ENCODE measurements at regions not wholly inside any gene's neighbourhood (a gene's known extent, or its start where the extent isn't known, plus 50 kb on each side); places are given as distances from the start of the nearest gene placed in this dataset.

DNA sequence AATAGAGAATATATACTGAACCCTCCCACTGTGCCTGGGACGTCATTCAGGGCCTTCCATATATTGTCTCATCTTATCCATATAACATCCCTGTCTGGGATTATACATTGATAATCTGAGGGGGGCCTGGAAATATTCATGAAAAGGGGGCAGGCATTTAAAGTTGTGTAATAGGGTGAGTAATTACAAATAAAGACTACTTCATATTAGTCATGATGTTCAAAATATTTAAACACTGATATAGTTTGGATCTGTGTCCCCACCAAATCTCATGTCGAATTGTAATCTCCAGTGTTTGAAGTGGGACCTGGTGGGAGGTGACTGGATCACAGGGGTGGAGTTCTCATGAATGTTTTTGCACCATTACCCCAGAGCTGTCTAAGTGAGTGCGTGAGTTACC, 97.8 kb downstream of the AQP9 start:
- WGBS, 3 donors: 94 to 95% (median 94%) methylated on average over 3 of the region's 3 CpGs
- H3K27ac ChIP-seq (ENCODE audit: low read depth, low read length): no peak overlapping the region

DNA sequence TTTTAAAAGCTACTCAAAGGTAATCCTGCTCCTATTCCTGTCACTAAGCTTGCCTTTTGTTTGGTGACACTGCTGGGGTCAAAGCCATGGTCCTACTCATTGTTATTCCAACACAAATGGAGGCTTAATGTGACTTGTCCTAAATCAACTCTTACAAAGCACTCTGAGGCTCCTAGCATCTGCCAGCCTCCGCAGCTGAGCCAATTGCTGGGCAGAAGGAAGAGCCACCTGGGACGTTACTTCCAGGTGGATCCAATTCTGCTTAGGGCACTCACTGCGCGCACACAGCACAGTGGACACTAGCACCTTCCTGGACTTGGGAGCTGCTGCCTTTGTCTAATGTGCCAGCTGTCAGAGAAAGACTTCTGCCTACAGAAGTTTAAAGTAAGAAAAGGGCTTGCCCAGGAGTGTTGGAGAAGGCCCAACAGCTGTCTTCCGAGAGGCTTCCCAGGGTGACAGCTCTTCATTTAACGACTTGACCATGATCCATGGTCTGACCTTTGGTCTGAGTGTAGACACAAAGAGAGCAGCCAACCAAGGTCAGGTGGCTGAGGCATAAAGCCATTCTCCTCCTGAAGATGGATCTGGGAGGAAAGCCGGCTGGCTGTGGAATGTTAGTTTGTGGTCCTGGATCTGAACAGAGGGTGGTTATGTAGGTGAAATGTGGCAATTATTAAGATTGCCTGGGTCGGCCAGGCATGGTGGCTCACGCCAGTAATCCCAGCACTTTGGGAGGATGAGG, 102.2 kb downstream of the AQP9 start:
- no peak overlapping the region for H3K27ac ChIP-seq (ENCODE audit: low read depth, low read length)
- WGBS, 3 donors: 87 to 88% (median 87%) methylated on average over 9 of the region's 9 CpGs

DNA sequence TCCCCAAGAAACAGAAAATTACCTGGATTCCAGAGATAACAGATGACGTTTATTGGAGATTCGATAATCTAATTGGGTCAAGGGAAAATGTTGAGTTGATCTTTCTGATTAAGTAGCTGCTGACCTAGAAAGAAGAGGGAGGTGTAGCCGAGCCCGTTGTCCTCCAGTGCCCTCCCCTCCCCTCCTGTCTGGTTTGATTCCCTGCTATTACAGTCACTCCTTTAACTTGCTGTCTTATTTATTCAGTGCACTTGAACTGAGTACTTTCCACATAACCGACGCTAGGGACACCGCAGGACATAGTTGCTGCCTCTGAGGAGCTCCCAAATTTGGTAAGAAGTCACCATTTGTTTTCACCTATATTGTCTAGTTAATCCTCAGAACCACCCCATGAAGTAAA, 103.7 kb downstream of the AQP9 start:
- 41 to 77% (median 69%) methylated on average over 7 of the region's 7 CpGs for WGBS, 3 donors
- H3K27ac ChIP-seq (ENCODE audit: low read depth, low read length): no peak overlapping the region

DNA sequence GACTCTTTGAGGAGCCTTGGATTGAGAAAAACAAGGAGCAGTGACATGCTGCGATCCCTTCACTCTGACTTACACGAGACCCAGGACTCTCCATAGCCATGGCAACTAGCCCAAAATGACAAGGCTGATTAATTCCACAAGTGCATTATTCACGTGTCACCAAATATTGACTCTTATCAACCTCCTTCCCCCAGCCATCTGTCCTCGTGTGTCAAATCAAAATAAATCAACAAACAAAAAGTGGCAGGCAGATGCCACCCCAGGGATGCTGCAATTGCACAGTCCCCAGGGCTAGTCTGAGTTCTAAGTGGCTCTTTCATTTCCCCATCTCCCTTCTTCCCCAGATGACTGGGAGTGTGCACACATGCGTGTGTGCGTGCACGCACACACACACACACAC, 104.9 kb downstream of the AQP9 start:
- no peak overlapping the region for H3K27ac ChIP-seq (ENCODE audit: low read depth, low read length)
- WGBS, 3 donors: 50 to 72% (median 70%) methylated on average over 7 of the region's 7 CpGs

DNA sequence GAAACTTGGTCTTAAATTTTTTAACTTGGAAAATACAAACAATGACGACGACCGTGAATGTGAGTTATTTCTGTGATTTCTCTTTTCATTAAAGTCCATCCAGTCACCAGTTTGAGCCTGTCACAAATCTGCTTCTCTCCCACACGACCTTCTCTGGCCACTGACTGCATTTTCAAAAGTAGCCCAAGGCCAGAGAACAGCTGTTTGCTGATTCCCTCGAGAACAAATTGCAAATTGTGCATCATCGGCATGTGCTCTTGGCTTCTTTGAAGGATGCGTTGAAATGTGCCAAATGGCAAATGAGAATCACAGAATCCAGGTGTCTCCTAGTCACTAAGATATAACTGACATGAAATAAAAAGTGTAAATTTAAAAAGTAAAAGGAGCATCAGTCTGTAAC, 106.4 kb downstream of the AQP9 start:
- no peak overlapping the region for H3K27ac ChIP-seq (ENCODE audit: low read depth, low read length)
- WGBS, 3 donors: 80 to 87% (median 86%) methylated on average over 7 of the region's 7 CpGs

DNA sequence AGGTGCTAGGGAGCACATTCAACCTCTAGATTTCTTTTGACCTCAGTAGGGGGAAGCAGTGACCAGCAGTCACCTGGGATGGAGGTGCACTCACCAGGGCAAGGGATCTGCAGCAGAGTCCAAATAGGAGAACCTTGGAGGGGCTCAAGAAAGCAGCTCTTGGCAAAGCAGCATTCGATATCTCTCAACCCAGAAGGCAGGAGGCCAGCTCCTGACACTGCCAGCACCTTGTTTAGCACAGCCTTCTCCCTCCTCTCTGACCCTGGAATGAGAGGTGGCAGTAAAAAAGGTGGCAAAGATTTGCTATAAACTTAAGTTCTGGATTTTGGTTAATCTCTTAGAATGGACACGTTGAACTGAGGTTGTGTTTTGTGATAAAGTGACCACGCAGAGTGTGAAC, 107.9 kb downstream of the AQP9 start:
- H3K27ac ChIP-seq (ENCODE audit: low read depth, low read length): no peak overlapping the region
- 72 to 82% (median 75%) methylated on average over 3 of the region's 3 CpGs for WGBS, 3 donors

DNA sequence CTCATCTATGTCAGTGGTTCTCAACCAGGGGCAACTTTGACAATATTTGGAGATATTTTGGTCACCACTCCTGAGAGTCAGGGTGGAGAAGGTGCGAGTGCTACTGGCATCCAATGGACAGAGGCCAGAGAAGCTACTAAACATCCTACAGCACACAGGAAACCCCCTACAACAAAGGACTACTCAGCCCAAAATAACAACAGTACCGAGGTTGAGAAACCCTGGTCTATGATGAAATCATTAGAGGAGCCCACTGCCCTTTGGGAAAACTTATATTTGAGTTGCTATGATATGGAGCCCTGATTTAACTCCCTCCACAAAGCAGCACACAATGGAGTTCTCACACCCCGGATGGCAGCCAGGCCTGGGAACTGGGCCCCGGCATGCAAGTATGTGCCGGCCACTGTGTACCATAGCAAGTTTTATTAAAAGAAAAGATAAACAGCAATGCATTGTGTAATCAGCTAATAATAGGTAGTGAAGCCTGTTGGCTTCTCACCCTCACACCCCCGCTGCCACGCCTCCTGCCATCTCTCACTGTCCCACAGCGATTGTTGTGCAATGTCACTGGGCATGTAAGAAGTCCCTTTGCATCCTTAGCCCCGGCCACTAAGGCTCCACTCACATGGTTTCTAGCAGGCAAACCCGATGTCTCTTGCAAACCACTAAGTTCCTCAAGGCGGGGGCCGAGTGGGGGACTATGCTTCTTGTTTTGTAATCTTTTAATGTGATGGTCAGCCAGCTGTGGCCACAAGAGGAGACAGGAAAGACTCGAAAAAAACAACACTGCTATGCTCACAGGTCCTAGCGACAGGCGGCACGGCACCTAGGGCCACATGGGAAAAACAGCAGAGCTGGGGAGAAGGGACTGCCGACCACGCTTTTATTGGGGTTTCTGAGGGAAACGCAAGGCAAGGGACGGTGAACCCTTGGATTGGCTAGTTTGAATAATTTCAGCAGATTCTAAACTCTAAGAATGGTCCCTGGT, 110.0 kb downstream of the AQP9 start:
- 56 to 73% (median 60%) methylated on average over 20 of the region's 20 CpGs for WGBS, 3 donors
- no peak overlapping the region for H3K27ac ChIP-seq (ENCODE audit: low read depth, low read length)

DNA sequence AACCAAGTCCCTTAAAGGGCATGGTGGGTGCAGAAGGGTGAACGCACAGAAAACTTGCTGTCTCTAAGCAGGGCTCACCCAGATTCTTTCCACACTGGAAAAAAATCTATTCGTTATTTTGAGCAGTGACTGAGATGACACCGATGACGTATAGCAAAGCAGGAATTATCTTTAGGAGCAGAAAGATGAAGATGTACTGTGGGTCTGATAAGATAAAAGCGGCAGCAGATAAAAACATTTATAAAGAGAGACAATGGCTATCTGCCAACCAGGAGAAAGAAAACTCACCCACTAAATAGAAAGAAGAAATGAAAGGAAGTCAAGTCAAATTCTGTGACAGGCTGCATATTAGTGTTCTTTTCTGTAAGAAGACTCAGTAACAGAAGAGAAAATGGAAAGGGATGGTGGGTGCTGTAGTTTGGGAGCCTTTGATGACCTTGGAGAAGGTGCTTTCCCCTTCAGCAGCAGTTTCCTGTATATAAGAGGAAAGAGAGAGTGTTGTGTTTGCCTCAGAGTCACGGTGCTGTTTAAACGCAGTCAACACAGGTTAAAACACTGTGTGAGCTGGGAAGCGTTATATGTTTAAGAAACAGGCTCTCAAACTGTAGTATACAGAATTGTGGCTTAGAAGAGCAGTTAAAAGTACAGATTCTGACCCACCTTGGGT, 111.6 kb downstream of the AQP9 start:
- 60 to 66% (median 65%) methylated on average over 8 of the region's 8 CpGs for WGBS, 3 donors
- H3K27ac ChIP-seq (ENCODE audit: low read depth, low read length): no peak overlapping the region

DNA sequence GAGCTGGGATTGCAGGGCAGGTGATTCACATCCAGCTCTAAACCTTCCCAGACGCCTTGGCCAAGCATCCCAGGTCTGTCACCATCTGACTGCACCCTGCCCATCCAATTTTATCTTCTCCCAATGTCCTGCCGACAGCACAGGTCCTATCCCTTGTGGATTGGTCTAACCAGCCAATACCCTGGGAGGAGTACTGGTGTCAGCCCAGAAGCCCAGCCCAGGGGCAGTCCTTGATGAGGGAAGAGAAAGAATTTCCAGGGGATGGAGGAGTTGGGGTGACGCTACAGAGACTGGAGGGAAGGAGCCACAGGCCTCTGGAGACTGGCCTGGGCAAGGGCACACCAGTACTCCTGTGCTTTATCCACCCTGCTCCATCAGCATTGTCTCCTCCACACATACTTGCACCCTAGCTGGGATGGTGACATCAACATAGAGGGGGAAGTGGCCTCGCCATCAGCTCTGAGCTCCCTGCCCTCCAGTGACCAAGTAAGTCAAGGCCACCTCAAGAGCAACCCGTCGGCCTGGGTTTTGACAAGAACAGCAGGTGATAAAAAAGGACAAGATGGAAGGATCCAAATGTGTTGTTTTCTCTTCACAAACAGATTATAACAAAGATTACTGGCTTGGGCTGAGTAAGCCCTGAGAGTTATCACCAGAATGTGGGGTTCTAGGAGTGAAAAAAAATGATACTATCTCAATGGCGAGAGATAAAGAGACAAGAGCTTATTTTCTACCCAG, 114.6 kb downstream of the AQP9 start:
- H3K27ac ChIP-seq (ENCODE audit: low read depth, low read length): no peak overlapping the region
- 64 to 82% (median 79%) methylated on average over 7 of the region's 7 CpGs for WGBS, 3 donors

DNA sequence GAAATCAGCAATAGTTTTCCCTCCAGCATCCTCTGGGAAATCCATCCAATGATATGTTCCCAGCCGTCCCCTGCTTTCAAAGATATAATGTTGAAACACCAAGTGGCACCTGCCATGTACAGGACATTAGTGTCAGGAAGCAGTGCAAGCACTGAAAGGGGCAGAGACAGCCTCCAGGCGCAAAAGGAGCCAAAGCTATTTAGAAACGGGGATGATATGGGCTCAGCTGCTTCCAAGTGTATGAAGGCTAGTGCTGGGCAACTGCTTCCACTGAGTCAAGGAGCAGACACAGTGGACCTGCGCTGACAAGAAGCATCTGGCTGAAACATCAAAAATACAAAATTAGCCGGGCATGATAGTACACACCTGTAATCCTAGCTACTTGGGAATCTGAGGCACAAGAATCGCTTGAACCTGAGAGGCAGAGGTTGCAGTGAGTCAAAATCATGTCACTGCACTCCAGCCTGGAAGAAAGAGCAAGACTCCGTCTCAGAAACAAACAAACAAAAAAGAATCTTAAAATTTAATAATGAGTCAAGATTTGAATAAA, 119.7 kb downstream of the AQP9 start:
- no peak overlapping the region for H3K27ac ChIP-seq (ENCODE audit: low read depth, low read length)
- 86 to 88% (median 86%) methylated on average over 7 of the region's 7 CpGs for WGBS, 3 donors

DNA sequence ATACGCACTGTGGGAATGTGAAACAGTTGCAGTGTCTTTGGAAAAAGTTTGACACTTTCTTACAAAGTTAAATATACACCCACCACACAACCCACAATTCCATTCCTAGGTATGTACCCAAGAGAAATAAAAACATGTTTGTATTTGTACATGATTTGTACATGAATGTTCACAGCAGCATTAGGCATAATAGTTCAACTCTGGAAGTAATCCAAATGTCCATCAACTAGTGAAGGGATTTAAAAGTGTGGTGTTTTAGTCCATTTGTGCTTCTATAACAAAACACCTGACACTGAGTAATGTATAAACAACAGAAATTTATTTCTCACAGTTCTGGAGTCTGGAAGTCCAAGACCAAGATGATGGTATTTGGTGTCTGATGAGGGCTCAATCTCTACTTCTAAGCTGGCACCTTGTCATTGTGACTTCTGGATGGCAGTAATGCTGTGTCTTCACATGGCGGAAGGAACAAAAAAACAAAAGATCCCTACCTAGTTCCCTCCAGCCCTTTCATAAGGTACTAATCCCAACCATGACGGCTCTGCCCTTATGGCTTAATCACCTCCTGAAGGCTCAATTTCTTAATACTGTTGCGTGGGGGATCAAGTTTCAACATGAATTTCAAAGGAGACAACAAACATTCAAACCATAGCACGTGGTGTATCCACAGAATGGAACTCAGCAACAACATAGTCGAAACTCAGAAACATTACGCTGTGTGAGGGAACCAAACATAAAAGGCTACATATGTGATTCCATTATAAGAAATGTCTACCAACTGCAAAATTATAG, 120.5 kb downstream of the AQP9 start:
- H3K27ac ChIP-seq (ENCODE audit: low read depth, low read length): no peak overlapping the region

DNA sequence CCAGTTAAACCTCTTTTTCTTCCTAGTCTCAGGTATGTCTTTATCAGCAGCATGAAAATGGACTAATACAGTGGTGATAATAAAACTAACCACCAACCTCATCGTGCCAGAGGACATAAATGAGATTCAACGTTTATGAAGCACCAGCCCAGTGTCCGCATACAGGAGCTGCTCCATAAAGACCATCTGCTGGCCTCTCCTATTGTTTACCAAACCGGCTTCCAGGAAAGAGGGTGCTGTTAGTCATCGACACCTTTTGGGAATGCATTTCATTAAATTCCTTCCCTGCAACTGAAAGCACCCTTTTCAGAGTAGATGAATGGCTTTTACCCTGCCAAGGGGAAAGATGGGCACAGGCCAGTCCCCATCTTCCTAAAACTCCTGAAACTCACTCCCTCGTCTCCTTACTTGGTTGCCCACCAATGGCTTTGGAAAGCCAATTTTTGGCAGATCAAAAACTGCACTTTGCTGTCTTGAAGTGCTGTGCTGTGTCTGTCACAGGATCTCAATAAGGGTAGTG, 122.1 kb downstream of the AQP9 start:
- 72 to 79% (median 78%) methylated on average over 6 of the region's 6 CpGs for WGBS, 3 donors
- H3K27ac ChIP-seq (ENCODE audit: low read depth, low read length): no peak overlapping the region

More for the DNA sequence above, 120.5 kb downstream of the AQP9 start:
- WGBS, 3 donors: 78 to 86% (median 82%) methylated on average over 7 of the region's 7 CpGs

DNA sequence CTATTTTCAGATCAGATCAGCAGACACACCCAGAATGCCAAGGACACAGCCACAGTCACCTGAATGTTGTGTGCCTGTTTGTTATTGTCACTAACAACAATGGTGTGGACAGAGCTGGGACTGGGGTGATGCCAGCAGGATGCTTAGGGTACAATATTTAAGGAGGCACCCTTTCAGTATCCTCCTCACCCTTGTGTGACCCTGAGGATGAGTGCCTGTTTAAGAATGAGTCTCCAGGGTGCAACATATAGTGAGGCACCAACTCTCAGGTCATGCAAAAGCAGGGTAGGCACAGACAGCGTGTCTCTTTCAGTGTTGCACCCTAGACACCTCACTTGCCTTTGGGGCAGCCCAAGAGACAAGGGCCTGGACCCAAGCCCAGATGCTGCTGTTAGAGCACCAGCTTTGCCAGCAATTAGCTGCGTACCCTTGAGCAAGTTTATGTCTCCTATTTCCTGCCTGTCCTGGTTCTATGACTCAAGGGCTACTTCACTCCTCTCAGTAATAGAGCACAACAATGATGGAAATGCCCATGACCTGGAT, 122.6 kb downstream of the AQP9 start:
- 69 to 93% (median 80%) methylated on average over 2 of the region's 2 CpGs for WGBS, 3 donors
- H3K27ac ChIP-seq (ENCODE audit: low read depth, low read length): no peak overlapping the region

DNA sequence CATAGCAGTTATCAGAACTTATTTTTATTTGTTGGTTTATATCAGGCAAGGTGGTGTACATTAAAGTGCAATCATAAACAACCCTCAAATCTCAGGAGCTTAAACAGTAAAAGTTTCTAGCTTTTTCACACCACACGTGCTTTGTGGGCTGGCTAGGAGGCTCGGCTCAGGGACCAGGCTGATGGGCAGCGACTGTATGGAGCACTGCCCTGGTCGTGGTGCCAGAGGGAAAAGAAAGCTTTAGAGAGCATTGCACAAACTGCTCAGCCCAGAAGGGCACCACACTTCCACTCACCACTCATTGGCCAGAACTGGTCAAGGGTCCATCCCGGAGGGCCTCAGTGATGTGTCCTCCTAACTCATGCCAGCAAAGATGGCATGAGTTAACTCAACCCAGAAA, 123.2 kb downstream of the AQP9 start:
- H3K27ac ChIP-seq (ENCODE audit: low read depth, low read length): no peak overlapping the region
- WGBS, 3 donors: 84 to 95% (median 94%) methylated on average over 5 of the region's 5 CpGs

DNA sequence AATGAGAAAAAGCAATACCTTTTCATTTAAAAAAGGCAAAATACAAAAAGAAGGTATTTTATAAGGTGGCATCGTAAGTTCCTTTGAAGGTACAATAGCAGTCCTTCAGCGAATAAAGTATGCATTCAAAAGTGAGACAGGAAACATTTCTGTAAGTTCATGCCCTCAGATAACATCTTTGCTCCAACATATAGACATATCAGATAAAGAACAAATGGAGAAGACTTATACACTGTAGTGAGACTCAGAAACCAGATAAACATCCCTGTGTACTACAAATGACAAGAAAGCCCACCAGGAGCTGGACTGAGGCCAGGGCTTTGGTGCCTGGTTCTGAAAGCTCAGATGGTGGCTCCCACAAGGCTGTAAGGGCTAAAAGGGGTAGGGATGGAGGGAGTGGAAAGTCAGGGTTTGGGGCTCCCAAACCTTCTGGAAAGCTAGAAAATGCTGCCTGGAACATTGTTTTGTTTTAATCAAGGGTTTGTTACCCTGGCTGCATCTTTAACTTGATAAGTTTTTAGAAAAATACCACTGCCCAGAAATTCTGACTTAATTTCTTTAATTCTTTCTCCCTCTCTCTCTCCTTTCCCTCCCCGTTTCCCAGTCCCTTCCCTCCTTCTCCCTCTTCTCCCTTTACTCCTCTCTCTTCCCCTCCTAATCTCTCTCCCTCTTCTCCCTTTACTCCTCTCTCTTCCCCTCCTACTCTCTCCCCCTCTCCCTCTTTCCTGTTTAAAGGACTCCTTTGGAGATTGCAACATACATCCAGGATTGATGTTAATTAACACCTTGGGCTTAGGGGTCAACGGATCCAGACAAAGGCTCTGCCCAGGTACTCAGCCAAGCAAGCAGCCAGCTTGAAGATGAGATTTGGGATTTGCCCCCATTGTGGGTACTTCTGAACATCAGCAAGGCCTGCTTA, 126.1 kb downstream of the AQP9 start:
- 68 to 83% (median 79%) methylated on average over 4 of the region's 4 CpGs for WGBS, 3 donors
- no peak overlapping the region for H3K27ac ChIP-seq (ENCODE audit: low read depth, low read length)

DNA sequence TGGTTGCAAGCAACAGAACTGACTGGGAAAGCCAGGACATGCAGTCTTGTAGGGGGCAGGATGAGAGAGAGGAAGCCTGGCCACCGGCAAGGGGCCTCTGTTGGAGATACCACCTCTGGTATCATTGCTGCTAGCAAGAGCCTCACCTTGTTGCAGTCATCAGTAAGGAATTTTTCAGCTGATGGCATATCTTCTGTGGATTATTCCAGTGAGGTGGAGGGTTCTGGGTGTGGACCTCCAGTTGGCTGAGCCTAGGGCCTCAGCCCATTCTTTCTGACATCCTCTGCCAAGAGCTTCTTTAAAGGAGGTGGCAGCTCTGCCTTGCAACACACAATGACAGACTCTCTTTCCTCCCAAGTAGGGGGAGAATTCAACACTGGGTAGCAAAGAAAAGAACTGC, 128.9 kb downstream of the AQP9 start:
- 78 to 83% (median 79%) methylated on average over 1 of the region's 1 CpG for WGBS, 3 donors
- H3K27ac ChIP-seq (ENCODE audit: low read depth, low read length): no peak overlapping the region

Measured in adipose tissue (tissue), 3 donors.